Esophagus muscularis mucosa (tissue), 4 donors: ENCODE measurements at regions not wholly inside any gene's neighbourhood (a gene's known extent, or its start where the extent isn't known, plus 50 kb on each side); places are given as distances from the start of the nearest gene placed in this dataset.

Experiments used
- CTCF ChIP-seq, 3 experiments: fragments of 200-600 bp in 2 of 3; fragments of 450-650 bp in 1 of 3; sonication (generic) in 2 of 3; IDR thresholded peaks; one replicate each; pipeline ENCODE4 v1.5.1; 2017 to 2019; ENCODE audit warnings: antibody characterized with exemption in 3 of 3, mild to moderate bottlenecking in 2 of 3, moderate library complexity in 1 of 3
- EP300 ChIP-seq: sonication (generic); formaldehyde crosslinking; IDR thresholded peaks from one replicate; pipeline ENCODE4 v1.6.1; 2017; ENCODE audit warnings: antibody characterized with exemption
- POLR2A ChIP-seq: fragments of 450-650 bp; IDR thresholded peaks from one replicate; pipeline ENCODE4 v1.6.1; 2017; ENCODE audit warnings: antibody characterized with exemption, moderate library complexity, mild to moderate bottlenecking, low read depth

- TF ChIP-seq EP300 (no peak), CTCF (IDR thresholded peaks at IDR 0.05) (no peak), POLR2A (no peak)
These were observed 76.8 kb upstream of the TSPY4 start for GRCh38 chrY:9260426-9260825.
